ENCODE measurements at regions not wholly inside any gene's neighbourhood (a gene's known extent, or its start where the extent isn't known, plus 50 kb on each side); places are given as distances from the start of the nearest gene placed in this dataset.

- TF ChIP-seq GLIS3 (CRISPR knock-in tag; IDR thresholded peaks at IDR 0.05) (no peak), ZC3H10 (CRISPR knock-in tag; IDR thresholded peaks at IDR 0.05) (no peak), TOX (CRISPR knock-in tag; IDR thresholded peaks at IDR 0.05; ENCODE audit: borderline replicate concordance) (no peak), CREB5 (CRISPR knock-in tag; IDR thresholded peaks at IDR 0.05; ENCODE audit: low read depth) (no peak), ISL1 (CRISPR knock-in tag; IDR thresholded peaks at IDR 0.05) (no peak), ZNF8 (CRISPR knock-in tag; IDR thresholded peaks at IDR 0.05) (no peak), ZNF70 (CRISPR knock-in tag; IDR thresholded peaks at IDR 0.05) (no peak)
- ATAC-seq = no peak
Measured at GRCh38 chr11:56846631-56847576, 98.4 kb upstream of the OR9G4 start.

GRCh38 chr11:56845121-56845732 is 96.7 kb upstream of the OR9G4 start:
- no peak for ATAC-seq
- TF ChIP-seq ESRRG (CRISPR knock-in tag; IDR thresholded peaks at IDR 0.05) (no peak), ZNF565 (CRISPR knock-in tag; conservative IDR thresholded peaks at IDR 0.05; ENCODE audit: low read depth) (no peak), OSR1 (CRISPR knock-in tag; IDR thresholded peaks at IDR 0.05) (no peak), RARB (CRISPR knock-in tag; IDR thresholded peaks at IDR 0.05) (no peak), GLIS3 (CRISPR knock-in tag; IDR thresholded peaks at IDR 0.05) (no peak), TSHZ2 (CRISPR knock-in tag; IDR thresholded peaks at IDR 0.05) (no peak), ZNF70 (CRISPR knock-in tag; IDR thresholded peaks at IDR 0.05) (no peak), ARNTL (CRISPR knock-in tag; IDR thresholded peaks at IDR 0.05; ENCODE audit: borderline replicate concordance, low read depth) (no peak), PPARA (CRISPR knock-in tag; IDR thresholded peaks at IDR 0.05; ENCODE audit: borderline replicate concordance) (no peak), ZC3H10 (CRISPR knock-in tag; IDR thresholded peaks at IDR 0.05) (no peak), CSRNP3 (CRISPR knock-in tag; IDR thresholded peaks at IDR 0.05) (no peak), ZNF8 (CRISPR knock-in tag; IDR thresholded peaks at IDR 0.05) (no peak), BACH2 (CRISPR knock-in tag; IDR thresholded peaks at IDR 0.05; ENCODE audit: borderline replicate concordance) (no peak)

GRCh38 chr11:56843816-56844215 is 95.3 kb upstream of the OR9G4 start:
- no peak for ATAC-seq

More at GRCh38 chr11:56843816-56844215, 95.3 kb upstream of the OR9G4 start:
- TF ChIP-seq GLIS3 (CRISPR knock-in tag; IDR thresholded peaks at IDR 0.05) (no peak), ARNTL (CRISPR knock-in tag; IDR thresholded peaks at IDR 0.05; ENCODE audit: borderline replicate concordance, low read depth) (no peak), ZNF8 (CRISPR knock-in tag; IDR thresholded peaks at IDR 0.05) (no peak), ISL1 (CRISPR knock-in tag; IDR thresholded peaks at IDR 0.05) (no peak), PPARA (CRISPR knock-in tag; IDR thresholded peaks at IDR 0.05; ENCODE audit: borderline replicate concordance) (no peak), PATZ1 (CRISPR knock-in tag; IDR thresholded peaks at IDR 0.05; ENCODE audit: borderline replicate concordance) (no peak), CREB5 (CRISPR knock-in tag; IDR thresholded peaks at IDR 0.05; ENCODE audit: low read depth) (no peak), BACH2 (CRISPR knock-in tag; IDR thresholded peaks at IDR 0.05; ENCODE audit: borderline replicate concordance) (no peak), ZC3H10 (CRISPR knock-in tag; IDR thresholded peaks at IDR 0.05) (no peak), TOX (CRISPR knock-in tag; IDR thresholded peaks at IDR 0.05; ENCODE audit: borderline replicate concordance) (no peak), ZFP3 (CRISPR knock-in tag; IDR thresholded peaks at IDR 0.05) (no peak), RARB (CRISPR knock-in tag; IDR thresholded peaks at IDR 0.05) (no peak), TCF4 (CRISPR knock-in tag; IDR thresholded peaks at IDR 0.05; ENCODE audit: borderline replicate concordance) (no peak), OSR1 (CRISPR knock-in tag; IDR thresholded peaks at IDR 0.05) (no peak), POU6F1 (CRISPR knock-in tag; IDR thresholded peaks at IDR 0.05; ENCODE audit: borderline replicate concordance, low read depth) (no peak)
